GM21526 (cell line): ENCODE measurements at regions not wholly inside any gene's neighbourhood (a gene's known extent, or its start where the extent isn't known, plus 50 kb on each side); places are given as distances from the start of the nearest gene placed in this dataset.
"Not testable (repeated sequence)": the region's sequence is repeated elsewhere in the genome, so short reads cannot be mapped to it uniquely, and the experiment has no call there.

Source experiments
- ATAC-seq: cut with Tn5 transposase; IDR thresholded peaks from one replicate; pipeline ENCODE4 v1.9.1; 2021; ENCODE audit warnings: moderate library complexity; ENCODE audit not compliant: unreplicated experiment, low FRiP score

DNA sequence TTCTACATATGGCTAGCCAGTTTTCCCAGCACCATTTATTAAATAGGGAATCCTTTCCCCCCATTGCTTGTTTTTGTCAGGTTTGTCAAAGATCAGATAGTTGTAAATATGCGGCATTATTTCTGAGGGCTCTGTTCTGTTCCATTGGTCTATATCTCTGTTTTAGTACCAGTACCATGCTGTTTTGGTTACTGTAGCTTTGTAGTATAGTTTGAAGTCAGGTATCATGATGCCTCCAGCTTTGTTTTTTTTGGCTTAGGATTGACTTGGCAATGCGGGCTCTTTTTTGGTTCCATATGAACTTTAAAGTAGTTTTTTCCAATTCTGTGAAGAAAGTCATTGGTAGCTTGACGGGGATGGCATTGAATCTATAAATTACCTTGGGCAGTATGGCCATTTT, 60.0 kb upstream of the GPC3 start:
- not testable (repeated sequence) for ATAC-seq

DNA sequence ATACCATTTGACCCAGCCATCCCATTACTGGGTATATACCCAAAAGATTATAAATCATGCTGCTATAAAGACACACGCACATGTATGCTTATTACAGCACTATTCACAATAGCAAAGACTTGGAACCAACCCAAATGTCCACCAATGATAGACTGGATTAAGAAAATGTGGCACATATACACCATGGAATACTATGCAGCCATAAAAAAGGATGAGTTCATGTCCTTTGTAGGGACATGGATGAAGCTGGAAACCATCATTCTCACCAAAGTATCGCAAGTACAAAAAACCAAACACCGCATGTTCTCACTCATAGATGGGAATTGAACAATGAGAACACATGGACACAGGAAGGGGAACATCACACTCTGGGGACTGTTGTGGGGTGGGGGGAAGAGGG, 81.7 kb upstream of the GPC3 start:
- ATAC-seq = not testable (repeated sequence)

DNA sequence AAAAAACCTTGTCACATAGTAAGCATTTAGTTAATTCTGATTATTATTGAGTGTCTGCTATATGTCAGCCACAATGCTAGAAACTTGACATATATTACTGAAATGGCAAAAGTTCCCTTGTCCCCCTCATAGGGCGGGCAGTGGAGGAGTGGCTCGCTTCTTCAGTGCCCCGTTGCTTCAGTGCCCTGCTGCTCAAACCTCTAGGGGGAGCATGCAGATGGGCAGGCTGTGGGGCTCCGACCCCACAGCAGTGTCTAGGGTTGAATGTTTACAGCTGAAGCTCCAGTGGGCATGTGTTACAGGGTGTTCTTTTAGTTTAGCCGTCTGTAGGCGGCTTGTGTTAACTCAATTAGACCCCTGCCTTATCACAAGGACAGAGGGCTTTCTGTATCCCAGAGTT, 86.5 kb upstream of the GPC3 start:
- ATAC-seq = not testable (repeated sequence)

DNA sequence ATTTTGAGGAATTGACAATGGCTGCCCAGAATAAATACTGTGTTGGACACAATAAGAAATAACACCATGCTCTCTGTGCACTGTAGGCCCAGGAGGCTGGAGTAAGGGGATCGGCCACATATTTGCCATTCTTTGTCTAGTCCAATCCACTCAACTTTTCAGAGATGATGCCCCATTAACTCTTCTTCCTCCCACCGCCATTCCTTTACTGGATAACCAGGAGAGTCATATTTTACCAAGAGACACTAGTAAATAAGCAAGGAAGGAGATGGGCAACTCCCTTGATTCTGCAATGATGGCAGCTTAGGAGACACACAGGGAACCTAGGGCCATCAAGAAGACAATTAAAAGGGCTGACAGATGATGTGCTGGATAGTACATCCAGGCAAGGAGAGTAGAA, 87.9 kb upstream of the GPC3 start:
- ATAC-seq = no peak

DNA sequence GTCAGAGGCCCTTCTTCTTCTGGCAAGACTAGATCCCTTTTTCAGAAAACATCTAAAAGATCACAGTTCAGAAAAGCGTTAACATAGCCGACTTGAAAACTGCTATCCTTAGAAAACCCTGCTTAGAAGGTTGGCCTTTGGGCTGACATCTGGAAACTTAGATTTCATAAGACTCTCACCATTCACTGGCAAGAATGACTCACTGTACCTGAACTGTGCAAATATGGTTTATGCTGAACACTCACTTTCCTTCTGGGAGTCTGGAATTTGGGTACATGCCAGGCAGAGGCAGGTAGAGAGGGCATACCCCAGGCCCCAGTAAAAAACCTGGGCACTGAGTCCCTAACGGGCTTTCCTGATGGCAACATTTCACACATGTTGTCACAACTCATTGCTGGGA, 88.8 kb upstream of the GPC3 start:
- no peak for ATAC-seq

DNA sequence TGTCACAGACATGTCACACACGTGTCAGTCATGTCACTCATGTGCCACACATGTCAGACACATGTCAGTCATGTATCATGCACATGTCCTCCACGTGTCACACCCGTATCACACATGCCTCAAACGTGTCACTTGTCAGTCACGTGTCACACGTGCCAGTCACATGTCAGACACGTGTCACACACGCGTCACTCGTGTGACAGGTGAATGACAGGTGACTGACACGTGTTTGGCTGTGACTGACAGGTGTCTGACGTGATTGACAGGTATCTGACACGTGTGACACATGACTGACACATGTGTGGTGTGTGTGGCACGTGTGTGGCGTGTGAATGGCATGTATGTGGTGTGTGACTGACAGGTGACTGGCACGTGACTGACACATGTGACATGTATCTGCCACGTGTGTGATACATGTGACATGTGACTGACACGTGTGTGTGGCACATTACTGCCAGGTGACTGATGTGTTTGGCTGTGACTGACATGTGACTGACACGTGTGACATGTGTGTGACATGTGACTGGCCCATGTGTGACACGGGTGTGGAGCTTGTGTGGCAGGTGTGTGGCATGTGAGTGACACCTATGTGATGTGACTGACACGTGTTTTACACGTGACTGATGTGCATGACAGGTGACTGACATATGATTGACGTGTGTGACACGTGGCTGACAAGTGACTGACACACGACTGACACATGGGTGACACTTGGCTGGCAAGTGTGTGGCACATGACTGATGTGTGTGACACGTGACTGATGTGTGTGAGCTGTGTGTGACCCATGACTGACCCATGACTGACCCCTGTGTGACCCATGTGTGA, 90.7 kb upstream of the GPC3 start:
- ATAC-seq = no peak

DNA sequence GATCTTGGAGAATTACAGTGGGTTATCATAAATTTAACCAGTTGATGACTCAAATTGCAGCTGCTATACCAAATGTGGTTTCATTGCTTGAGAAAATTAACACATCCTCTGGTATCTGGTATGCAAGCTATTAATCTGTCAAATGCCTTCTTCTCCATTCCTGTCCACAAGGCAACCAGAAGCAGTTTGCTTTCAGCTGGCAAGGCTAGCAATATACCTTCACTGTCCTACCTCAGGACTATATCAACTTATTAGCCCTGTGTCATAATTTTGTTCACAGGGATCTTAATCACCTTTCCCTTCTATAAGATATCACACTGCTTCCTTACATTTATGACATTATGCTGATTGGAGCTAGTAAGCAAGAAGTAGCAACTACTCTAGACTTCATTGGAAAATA, 110.0 kb upstream of the GPC3 start:
- no peak for ATAC-seq

DNA sequence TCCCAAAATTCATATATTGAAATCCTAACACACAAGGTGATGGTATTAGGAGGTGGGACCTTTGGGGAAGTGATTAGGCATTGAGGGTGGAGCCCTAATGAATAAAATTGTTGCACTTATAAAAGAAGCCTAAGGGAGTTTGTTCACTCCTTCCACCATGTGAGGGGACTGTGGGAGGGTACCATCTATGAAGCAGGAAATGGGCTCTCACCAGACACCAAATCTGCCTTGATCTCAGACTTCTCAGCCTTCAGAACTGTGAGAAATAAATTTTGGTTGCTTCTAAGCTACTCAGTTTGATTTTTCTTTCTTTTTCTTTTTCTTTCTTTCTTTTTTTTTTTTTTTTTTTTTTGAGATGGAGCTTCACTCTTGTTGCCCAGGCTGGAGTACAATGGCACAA, 116.2 kb upstream of the GPC3 start:
- ATAC-seq = no peak

DNA sequence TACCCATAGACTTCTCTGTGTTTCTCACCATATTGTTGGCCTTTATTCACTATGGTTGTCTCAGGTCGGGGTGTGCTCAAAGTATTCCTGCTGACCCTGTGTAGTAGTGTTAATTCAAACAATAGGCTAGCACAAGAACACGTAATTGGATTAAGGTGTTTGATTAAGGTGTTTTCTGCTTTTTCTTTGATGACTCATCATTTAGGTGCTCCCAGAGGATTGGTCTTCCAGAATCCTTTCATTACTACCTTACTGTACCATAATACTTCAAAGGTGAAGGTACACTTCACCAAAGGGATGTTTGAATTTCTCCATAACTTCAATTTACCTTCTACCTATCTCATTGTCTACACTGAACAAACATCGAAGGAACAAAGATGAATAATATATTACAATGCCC, 121.7 kb upstream of the CCDC160 start:
- no peak for ATAC-seq

DNA sequence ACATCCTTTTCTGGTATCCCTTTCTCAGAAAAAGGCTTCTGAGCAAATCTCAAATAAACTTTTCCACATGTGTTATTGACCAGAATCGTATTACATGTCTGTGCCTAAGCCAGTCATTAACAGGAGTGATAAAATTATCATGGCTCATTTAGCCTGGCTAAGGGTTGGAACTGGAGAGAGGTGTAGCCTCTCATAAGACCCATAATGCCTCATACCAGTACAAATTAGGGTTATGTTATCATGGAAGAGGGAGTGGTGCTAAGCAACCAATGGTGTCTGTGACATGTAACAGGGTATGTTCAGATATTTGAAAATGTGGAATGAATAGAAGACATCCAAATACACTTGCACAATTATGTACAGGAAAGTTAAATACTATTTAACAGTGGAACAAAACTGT, 99.6 kb upstream of the CCDC160 start:
- no peak for ATAC-seq

DNA sequence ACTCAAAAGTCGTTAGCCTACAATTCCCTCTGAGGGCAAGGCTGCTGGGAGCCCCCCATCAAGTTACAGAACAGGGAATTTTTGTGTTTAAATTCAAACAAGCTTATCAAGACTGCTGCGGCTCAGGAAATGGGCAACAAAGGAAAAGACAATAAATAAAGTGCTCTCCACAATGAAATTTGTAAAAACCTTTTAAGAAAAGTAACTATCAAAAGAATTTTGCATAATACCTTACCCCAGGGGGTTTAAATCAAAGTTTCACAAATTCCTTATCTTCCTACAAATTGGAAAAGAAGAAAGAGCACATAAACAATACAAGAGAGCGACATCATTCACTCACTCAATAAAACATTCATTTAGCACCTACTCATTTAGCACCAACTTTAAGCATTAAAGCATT, 97.9 kb upstream of the CCDC160 start:
- no peak for ATAC-seq

DNA sequence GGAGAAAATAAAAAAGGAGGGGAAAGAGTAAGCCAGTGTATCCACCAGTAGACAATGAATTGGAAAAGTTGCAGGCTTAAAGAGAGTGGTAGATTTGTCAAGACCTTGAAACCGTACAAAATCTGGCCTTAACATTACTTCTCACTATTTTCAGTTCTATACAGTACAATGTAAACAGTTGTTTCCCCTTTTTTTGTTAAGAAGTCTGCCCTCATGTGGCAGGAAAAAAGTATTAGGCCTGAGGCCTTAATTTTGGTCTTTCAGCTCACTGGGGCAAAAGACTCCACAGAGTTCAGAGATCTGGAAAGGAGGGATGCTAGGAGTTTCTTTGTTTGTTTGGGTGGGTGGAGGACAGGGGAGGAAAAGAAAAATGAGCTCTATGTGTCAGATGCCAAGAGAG, 92.8 kb upstream of the CCDC160 start:
- ATAC-seq = peak; percentile 73

DNA sequence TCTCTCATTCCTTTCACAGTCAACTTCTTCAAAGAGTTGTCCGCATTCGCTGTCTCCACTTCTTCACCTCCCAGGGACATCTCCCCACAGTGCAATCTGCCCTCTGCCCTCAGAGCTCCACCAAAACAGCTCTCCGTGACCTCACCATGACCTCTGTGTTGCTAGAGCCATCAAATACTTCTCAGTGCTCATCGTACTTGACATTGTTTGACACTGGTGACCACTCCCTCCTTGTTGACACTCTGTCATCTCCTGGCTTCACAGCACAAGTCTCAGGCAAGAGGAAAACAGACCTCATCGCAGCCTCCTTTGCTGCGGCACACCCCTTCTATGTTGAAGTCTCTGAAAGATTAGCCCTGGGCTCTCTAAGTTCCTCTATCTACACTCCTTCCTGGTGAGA, 90.5 kb upstream of the CCDC160 start:
- ATAC-seq = no peak

DNA sequence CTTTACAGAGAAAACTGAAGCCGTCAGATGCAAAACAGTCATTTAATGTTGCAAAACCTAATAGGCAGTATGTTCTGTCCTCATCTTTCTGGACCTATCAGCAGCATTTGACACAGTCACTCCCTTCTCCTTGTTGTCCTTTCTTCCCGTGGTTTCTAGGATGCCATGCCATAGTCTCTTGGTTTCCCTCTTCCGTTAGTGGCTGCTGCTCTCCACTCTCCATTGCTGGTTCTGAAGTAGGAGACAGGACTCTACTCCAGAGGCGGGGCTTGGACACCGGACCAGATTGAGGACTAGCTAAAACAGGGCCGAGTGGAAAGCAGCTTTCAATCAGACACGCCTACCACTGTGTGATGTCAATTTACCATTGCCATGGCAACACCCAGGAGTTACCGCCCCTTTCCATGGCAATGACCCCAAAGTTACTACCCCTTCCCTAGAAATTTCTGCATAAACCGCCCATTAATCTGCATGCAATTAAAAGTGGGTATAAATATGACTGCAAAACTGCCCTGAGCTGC, 88.8 kb upstream of the CCDC160 start:
- no peak for ATAC-seq

DNA sequence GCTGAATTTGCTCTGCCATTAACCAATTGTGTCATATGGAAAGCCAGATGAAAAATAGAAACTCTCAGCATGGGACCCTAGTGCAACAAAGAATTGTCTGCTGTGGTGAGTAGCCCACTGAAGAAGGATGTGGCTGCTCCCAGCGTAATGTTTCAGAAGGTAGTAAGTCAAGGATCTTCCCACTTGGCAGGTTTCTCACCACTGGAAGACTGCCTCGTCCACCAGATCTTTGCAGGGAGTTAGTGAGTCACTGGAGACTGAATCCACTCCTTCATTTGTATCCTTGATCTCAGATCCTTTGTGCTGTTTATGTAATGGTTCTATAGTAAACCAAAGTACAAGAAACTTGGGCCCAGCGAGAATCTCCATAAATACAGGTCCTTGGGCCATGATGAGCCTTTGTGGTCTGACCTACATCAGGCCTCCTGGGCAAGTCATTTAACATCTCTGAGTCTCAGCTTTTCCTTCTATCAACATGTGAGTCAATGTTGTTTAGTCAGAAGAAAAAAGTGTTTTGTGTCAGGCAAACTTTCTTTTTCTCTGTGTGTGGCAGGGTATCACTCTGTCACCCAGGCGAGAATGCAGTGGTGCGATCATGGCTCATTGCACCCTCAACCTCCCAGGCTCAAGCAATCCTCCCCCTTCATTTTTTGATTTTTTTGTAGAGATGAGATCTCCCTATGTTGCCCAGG, 78.0 kb upstream of the CCDC160 start:
- ATAC-seq = no peak

DNA sequence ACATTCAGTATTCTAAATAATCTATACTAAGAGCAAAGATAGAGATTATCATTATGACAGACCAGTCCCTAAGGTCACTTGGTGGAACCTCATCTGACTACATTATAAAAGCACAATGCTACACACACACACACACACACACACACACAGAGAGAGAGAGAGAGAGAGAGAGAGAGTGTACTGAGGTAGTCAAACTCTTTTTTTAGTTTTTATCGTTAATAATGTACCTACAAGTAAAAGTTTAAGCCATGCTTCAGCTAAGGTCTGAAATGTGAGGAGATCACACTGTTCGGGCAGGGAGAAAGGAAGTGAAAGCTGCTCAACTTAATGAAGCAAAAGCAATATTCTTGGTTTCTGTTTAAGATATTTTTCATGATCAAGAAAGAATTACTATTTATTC, 75.8 kb upstream of the CCDC160 start:
- peak; percentile 66 for ATAC-seq

DNA sequence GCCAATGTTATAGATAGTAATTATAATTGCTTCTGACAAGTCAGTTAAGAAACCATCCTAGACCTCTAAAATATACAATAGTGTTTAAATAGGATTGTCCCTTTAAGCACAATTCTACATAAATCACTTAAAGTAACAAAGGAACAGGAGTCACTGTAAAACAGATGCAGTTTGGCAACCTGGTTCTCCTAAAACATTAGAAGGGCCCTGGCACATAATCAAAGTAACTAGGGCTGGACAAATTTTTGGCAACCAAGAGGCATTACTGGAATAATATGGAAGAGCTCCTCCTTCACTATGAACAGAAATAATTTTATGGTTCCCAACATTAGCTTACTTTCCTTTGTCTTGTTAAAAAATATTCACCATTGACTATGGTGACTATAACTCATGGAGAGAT, 75.0 kb upstream of the CCDC160 start:
- no peak for ATAC-seq

DNA sequence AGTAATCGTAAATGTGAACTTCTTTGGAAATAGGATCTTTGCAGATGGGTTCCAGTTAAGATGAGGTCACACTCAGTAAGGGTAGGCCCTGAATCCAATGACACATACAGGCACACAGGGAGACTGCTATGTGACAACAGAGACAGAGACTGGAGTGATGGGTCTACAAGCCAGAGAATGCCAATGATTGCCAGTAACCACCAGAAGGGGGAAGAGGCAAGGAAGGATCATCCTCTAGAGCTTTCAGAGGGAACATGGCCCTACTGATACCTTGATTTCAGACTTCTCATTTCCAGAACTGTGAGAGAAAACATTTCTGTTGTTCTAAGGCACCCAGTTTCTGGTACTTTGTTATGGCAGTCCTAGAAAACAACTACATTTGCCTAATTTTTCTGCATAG, 73.1 kb upstream of the CCDC160 start:
- ATAC-seq = no peak

DNA sequence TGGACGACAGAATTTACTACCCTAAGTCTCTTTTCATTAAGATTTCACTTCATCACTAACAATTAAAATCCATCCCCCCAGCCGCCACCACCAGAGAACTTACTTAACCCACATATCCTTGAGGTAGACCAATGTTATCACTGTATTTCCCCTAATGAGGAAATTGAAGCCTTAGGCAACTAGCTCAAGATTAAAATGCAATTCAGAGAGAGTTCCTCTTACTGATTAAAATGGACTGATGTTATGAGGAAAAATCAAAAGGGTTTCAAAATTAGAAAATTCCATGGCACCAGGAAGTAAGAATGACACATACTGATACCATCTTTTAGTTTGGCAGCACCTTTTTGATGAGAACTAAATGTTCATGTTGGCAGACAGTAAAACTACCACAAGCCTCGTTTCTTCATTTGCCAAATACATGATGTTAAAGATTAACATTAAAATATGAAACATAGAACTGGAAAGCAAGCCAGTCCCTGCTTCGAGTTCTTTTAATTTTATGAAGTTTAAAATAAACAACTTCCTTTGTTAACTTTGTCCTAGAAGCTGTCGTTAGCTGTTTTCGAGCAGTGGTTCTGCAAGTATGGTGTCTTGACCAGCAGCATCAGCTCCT, 69.3 kb upstream of the CCDC160 start:
- ATAC-seq = no peak

DNA sequence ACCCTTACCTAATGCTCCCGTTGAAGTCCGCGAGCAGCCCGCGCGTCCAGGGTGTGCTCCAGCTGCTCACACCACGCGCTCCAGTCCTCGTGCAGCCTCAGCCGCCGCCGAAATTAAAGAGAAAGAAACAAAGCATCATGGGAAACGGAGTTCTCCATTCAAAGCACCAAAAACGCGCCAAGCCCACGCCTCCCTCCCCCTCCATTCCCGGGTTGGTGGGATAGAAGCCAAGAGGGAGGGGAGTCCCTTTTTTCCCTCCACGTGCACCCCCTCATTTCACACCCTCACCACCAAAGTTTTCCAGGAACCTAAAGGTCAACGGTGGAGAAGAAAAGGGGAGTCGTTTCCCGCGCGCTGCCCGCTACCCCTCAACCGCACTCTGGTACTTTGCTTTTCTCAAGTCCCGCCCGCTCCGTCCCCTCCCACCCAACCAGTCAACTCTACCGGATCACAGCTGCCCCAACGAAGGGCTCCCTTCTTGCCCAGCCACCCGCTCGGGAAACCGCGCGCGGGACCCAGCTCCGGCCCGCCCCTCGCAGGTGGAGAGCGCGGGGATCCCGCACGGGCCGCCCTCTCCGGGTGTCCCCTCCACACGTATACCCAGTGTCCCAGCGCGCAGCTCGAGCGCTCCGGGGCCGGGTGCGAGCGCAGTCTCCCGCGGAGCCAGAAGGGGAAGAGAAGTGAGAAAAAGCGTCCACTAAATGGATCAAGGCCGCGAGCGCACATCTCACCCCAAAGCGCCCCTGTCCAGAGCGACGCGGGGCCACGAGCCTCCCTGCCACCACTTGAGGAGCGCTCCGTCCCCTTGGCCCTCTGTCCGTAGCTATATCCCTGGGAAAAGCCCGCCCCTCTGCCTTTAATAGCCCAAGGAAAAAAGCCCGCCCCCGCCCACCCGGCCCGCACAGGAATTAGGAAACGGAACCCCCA, 65.1 kb upstream of the CCDC160 start:
- no peak for ATAC-seq
